ENCODE measurements at regions not wholly inside any gene's neighbourhood (a gene's known extent, or its start where the extent isn't known, plus 50 kb on each side); places are given as distances from the start of the nearest gene placed in this dataset.
A peak's percentile ranks its signal among the peaks of the same experiment; 100 is the strongest.
"Not testable (repeated sequence)": the region's sequence is repeated elsewhere in the genome, so short reads cannot be mapped to it uniquely, and the experiment has no call there.

DNA sequence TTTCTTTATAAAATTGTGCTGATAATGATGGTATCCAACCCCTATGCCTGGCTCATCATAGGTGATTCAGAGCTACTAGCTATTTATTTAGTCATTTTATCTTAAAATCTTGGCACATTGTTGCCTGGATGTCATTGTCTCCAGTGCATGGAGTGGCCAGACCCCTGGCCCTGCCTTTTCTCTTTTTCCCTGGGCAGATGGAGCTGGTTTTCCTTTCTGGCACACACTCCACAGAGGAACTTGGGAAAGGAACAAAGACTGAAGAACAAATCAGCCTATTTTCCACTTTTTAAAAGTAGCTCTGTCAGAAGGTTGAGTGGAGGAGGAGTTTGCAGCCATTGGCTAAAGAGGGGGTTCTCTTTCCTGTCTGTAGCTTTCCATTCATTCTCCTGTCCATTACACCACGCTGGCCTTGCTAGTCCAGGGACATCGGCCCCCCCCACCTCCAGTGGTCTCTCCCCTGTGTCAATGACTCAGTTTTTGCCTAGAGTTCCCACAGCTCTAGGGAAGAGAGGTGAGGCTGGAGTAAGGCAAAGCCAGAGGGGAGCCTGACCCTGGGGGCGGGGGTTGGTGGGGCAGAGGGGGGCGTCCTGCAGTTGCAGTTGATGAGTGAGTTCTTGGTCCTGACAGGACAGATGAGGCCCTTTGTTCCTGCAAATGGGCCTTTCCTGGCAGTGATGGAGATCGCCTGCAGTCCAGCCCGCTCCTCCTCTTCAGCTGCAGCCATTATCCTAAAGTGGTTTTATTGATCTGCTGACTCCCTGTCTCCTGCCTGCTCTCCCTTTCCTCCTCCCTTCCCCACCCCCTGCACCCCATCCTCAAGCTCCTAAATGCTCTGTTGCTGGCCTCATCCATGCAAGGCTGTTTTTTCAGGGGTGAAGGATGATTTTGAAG lies 774.5 kb downstream of the DHX35 start:
- no peak for DNase-seq

- DNase-seq = not testable (repeated sequence)
Observed at GRCh38 chr20:39725513-39725912, 763.4 kb downstream of the DHX35 start.

DNA sequence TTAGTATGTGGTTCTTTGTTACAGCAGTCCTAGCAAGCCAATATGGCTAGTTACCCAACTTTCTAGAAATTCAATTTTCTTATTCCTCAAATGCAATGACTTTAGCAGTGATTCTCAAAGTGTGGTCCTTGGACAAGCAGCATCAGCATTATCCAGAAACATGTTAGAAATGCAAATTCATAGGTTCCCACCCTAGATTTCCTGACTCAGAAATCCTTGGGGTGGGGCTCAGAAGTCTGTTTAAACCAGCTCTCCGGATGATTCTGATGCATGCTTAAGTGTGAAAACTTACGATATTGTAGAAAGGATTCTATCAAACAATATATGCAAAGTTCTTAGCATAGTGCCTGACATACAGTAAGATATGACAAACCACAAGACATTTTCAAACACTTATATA lies 757.1 kb downstream of the DHX35 start:
- no peak for DNase-seq

DNA sequence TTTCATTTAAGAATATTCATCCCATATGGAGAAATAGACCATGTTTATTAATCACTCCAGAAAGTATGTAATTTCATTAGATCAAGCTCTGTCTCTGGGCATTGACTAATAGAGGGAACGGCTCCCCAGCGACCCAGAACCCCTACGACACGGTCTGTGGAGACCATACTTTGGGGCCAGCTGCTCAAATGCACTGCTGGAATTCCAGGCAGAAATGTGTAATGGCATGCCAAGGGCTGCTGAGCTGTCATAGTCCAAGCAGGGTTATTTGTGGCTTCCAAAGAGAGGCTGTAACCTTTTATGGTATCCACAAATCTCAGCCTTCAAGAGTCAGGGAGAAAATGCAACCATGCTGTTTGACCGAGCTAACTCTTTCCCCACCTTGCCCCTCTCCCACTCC lies 755.8 kb downstream of the DHX35 start:
- no peak for DNase-seq

GRCh38 chr20:39716796-39717341 lies 754.7 kb downstream of the DHX35 start:
- no peak for DNase-seq

DNA sequence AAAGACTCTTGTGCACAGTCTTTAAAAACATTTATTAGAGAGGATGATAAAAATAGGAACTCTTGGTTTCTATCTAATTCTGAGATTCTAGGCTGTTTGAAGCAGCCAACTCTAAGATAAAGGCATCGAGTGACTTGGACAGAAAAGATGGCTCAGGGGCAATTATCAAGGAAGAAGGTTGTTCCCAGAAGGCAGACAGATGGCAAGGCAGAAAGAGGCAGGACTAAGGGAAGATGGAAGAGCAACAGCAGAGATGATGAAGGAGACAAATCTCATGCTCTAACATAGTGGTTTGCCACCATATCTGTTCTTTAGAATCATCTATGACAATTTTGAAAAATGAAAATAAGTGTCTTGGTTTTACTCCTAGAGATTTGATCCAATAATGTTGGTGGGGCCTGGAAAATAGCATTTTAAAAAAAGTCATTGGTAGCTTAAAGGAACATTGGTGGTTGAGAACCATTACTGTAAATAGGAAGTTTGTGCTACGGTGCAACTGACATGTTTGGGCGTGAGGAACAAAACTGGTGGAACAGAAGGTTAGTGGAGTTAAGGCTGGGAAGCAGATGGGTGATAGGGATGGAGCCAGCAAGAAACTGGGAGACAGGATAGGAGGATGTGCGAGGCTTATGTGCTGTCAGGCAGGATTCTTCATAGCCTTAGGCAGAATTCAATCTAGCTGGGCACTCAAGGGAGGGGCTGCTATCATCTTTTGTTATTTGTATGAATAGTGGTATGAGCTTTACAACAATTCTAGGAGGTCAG lies 751.1 kb downstream of the DHX35 start:
- DNase-seq = no peak

GRCh38 chr20:39706184-39706663 lies 744.1 kb downstream of the DHX35 start:
- peak; percentile 69 for DNase-seq

- no peak for DNase-seq
Observed at GRCh38 chr20:39705032-39705431, 742.9 kb downstream of the DHX35 start.

GRCh38 chr20:39703357-39703756 lies 741.2 kb downstream of the DHX35 start:
- DNase-seq = not testable (repeated sequence)

DNA sequence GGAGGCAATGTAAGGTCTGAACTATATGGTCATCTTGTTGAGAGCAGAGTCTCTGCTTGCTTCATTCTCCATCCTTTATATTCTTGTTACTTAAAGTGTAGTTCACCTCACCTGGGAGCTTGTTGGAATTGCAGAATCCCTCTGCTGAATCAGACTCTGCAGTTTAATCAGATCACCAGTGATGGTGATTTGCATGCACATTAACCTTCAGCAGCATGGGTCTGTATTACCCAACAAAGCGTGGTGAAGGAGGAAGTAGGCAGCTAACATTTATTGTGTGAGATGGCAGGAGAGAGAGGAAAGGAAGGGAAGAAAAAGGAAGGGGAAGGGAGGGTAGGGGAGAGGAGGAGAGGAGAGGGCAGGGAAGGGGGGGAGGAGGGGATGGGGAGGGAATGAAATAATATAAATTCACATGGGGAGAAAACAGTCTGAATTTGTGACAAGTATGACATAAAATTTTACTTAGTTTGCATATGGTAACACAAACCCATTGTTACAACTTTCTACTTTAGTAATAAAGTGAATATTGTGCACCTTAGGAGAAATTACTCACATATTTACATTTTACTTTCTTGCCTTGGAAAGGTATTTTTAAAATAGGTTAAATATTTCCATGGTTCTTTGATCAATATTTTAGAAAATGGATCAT lies 740.7 kb downstream of the DHX35 start:
- no peak for DNase-seq

- DNase-seq = no peak
Observed at GRCh38 chr20:39700528-39700927, 738.4 kb downstream of the DHX35 start.

- peak; percentile 6 for DNase-seq
Observed at GRCh38 chr20:39699166-39699725, 737.1 kb downstream of the DHX35 start.

- DNase-seq = peak; percentile 9
Observed at GRCh38 chr20:39698752-39699151, 736.6 kb downstream of the DHX35 start.

GRCh38 chr20:39691151-39691862 lies 729.2 kb downstream of the DHX35 start:
- no peak for DNase-seq

DNA sequence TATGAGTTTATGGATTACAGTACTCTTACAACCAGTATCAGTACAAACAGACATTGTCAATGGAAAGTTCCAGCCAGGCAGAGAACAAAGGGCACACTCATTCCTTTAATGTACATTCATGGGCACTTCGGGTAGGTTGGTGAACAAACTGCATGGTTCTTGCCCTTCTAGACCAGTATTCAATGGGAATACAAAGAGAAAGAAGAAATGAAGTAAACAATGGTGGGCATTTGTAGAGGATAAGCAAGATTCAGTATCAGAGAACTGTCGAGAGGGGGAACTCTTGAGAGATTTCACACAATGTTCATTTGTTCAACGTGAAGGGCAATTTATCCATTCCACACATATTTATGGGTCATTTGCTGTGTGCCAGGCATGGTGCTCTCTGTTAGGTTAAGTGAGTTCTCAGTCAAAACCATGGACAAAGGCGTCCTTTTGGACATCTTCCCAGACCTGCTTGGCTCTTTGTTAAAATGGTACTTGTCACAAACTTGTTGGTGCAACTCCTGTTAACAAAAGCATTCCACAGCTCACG lies 714.8 kb downstream of the DHX35 start:
- DNase-seq = no peak

DNA sequence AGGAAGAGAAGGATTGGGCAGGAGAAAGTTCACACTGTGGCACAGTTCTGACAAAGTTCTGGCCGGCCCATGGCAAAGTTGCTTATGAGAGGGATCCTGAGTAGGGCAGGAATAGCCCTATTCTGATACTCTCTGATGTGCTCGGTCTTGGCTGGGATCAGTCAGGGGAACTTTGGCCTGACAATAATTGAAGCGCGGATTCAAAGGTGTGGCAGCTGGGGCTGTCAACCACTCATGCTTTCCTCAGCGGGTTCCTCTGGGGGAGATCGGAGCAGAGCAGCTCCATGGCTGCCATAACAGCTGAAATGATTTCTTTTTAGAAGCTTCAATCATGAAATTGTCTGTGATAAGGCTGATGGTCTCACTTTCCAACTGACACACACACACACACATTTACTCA lies 714.1 kb downstream of the DHX35 start:
- no peak for DNase-seq

- DNase-seq = no peak
Observed at GRCh38 chr20:39674842-39675241, 712.7 kb downstream of the DHX35 start.

- no peak for DNase-seq
Observed at GRCh38 chr20:39670988-39671387, 708.8 kb downstream of the DHX35 start.

DNA sequence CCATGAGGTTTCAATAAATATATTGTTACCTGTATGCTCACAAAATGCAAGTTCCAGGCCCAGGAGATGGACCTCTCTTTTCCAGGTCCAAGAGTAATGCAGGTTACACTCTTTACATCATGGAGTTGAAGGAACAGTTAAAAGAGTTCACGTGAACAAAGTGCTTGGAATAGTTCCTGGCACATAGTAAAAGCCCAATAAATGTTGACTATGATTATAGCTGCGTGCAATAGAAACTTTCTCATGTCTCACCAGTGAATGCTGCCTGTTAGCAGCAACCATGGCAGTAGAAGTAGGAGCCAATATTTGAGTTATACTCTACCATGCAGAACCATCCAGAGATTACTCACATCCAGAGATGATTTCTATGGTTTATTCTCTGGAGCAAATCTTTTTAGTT lies 707.5 kb downstream of the DHX35 start:
- no peak for DNase-seq

- no peak for DNase-seq
Observed at GRCh38 chr20:39668038-39668437, 705.9 kb downstream of the DHX35 start.

DNA sequence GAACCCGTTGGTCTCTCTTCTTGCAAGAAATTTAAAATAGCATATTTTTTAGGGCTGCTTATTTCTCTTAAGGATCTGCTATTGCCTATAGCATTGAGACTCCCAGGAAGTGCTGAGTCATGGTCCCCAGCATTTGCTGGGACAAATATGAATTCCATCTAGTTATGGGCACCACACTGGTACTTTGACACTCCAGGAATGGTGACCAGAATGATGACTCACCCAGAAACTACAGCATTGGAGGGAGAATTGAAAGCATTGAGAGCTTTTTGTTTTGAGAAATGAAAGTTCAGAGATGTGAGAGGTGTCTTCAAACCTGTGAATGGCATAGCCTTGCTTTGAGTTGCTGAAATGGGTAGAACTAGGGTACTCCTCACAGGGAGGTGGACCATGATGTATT lies 699.7 kb downstream of the DHX35 start:
- DNase-seq = no peak

GRCh38 chr20:39660965-39661364 lies 698.8 kb downstream of the DHX35 start:
- no peak for DNase-seq

All from hindlimb muscle (tissue), 1 donor.